OCI-LY7 (cell line): ENCODE measurements at regions not wholly inside any gene's neighbourhood (a gene's known extent, or its start where the extent isn't known, plus 50 kb on each side); places are given as distances from the start of the nearest gene placed in this dataset.

Source experiments
- CTCF ChIP-seq: fragments of 200-600 bp; sonication (generic); conservative IDR thresholded peaks from 2 replicates; pipeline ENCODE4 v1.5.1; 2014; ENCODE audit warnings: mild to moderate bottlenecking, antibody characterized with exemption, low read length, moderate library complexity, mixed read lengths
- EZH2phosphoT487 ChIP-seq: fragments of 200-600 bp; sonication (generic); IDR thresholded peaks from 2 replicates; pipeline ENCODE4 v1.6.1; 2018; ENCODE audit warnings: low read depth, borderline replicate concordance, mild to moderate bottlenecking, mixed run types, antibody characterized with exemption, low read length, moderate library complexity, mixed read lengths

- no peak for TF ChIP-seq CTCF
- no peak for TF ChIP-seq EZH2phosphoT487
These were observed 180.7 kb downstream of the PHLDA1 start for GRCh38 chr12:75850721-75851462.
